ENCODE measurements at regions not wholly inside any gene's neighbourhood (a gene's known extent, or its start where the extent isn't known, plus 50 kb on each side); places are given as distances from the start of the nearest gene placed in this dataset.
A peak's percentile ranks its signal among the peaks of the same experiment; 100 is the strongest.

- DNase-seq (ENCODE audit: low spot score): no peak
Measured at GRCh38 chr10:58996866-58997265, 179.6 kb upstream of the PHYHIPL start.

GRCh38 chr10:58998924-58999713 is 177.3 kb upstream of the PHYHIPL start:
- DNase-seq (ENCODE audit: low spot score): no peak

GRCh38 chr10:59000162-59000825 is 176.1 kb upstream of the PHYHIPL start:
- DNase-seq (ENCODE audit: low spot score): no peak

- no peak for DNase-seq (ENCODE audit: low spot score)
Measured at GRCh38 chr10:59002011-59002410, 174.4 kb upstream of the PHYHIPL start.

DNA sequence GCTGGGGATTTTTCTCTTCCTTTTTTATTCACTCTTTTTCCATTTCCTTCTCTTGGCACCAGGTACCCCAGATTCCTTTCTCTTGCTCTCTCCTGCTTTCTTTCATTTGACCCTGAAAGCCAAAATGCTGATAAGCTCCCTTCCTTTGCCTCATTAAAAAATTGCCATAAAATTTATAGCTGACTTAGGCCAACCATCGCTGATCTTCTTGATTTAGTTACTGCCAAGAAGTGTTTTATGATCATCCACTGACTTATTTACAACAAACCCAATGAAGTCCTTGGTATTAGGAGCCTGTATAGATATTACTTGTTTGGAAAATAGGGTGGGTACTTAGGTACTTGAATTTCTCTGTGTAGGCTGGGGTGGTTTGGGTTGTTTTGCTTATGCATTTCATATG is 173.2 kb upstream of the PHYHIPL start:
- DNase-seq (ENCODE audit: low spot score): no peak

GRCh38 chr10:59004392-59004791 is 172.1 kb upstream of the PHYHIPL start:
- DNase-seq (ENCODE audit: low spot score): no peak

DNA sequence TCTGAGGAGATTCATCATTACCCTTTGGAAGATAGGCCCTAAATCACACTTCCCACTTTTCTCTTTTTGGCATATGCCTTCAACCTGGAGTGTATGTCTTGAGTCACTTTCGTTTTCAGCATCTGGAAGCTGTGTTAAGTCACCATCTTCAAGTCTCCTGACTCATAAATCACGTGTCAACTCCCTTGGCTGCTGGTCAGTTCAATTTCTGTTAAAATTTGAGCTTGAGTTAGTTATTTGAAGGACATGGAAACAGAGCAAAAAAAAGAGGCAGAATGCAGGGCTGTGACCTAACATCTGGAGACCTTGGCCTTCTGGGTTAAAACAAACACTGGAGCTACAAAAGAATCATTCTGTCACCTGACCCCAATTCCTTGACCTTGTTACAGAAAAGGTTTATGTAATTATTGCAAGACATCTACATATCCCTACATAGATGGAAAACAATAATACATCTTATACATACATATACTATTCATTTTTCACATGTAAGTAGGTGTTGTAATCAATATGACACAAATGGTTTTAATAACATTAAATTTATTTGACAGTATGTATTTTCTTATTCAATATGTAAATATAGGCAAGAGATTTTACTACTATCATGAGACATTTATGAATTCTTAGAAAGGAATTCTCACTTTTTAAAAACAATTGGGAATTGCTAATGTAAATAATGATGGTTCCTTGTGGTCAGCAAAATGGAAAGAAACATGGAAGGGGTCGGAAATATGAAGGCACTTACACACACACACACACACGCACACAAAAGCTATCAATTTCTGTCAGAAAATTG is 169.7 kb upstream of the PHYHIPL start:
- peak; percentile 65 for DNase-seq (ENCODE audit: low spot score)

DNA sequence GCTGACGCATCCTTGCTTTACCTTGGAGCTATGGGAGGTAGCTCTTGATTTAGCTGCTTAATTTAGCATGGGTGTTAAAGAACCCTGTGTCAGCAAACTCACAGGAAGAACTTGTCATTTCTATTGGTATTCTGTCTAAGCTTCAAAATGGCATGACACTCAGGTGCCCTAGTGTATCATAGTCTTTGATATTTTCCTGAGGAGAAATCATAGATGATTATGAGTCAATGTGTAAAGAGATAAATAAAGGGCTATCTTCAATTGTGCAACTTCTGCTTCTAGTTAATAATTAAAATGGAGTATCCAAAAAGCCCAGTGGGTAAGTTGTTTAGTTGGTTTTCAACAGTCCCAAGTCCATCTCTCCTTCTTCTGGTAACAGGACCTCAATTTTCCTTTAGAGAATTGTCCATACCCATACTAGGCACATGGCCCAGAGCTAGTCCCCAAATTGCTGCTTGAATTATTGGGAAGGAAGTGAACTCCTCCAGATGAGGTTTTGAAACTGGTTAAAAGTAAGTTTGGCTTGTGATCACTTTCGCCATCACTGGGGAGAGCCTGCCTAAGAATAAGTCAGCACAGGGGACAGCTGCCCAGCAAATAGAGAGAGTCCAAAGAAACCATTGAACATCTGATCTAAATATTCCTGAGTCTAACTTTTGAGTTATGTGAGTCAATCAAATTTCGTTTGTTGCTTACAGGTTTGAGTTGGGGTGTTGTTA is 169.0 kb upstream of the PHYHIPL start:
- no peak for DNase-seq (ENCODE audit: low spot score)

DNA sequence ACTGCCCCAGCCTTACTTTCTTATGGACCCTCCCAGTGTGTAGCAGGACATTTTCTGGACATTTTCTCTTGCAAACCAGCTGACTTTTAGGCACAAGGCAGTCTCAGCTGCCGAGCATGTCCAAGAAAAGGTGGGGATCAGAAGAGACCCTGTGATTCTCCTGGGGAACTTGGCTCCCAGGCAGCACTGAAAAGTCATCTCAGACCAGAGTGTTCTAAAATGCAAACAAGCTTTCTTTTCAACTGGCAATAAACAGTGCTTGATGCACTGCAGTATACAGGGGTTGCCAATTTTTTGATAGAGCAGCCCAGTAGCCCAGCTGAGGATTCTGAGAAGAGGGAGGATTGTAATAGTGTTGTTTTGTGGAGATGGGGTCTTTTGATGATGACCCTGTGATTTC is 168.0 kb upstream of the PHYHIPL start:
- DNase-seq (ENCODE audit: low spot score): no peak

GRCh38 chr10:59011972-59012632 is 164.3 kb upstream of the PHYHIPL start:
- DNase-seq (ENCODE audit: low spot score): no peak

DNA sequence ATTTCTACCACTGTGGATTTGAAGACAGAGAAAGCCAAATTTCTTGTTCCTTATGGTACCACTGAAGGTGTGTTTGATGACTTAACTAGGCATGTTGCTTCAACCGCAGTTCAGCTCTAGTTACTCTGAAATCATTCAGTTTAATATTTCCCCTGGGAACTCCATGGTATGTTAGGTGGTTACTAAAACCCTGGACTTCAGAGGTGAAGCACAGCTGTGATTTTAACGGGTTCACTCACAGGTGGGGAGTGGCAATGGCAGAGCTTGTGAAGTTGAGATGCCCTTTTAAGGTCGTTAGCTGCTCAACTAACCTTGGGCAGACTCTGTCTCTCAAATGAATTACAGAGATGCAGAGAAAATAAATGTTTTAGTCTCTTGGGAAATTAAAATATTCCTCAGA is 163.6 kb upstream of the PHYHIPL start:
- no peak for DNase-seq (ENCODE audit: low spot score)

- no peak for DNase-seq (ENCODE audit: low spot score)
Measured at GRCh38 chr10:59016043-59016442, 160.4 kb upstream of the PHYHIPL start.

DNA sequence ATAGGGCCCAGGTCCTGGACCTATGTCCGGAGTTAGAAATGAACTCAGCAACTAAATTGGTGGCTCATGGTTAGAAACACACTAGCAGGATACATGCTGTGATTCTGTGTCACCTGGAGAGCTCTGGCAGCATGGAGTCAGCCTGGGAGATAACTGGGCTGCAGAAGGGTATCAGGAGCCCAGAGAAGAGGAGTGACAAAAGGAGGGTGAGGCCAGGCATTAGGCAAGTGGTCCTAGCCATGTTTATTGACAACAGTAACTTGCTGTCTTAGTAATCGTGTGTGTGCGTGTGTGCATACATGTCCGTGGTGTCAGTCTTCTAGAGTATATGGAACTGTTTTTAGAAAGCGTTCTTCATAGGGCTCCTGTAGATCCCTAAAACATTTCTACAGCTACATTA is 157.5 kb upstream of the PHYHIPL start:
- DNase-seq (ENCODE audit: low spot score): no peak

- no peak for DNase-seq (ENCODE audit: low spot score)
Measured at GRCh38 chr10:59019603-59020002, 156.8 kb upstream of the PHYHIPL start.

DNA sequence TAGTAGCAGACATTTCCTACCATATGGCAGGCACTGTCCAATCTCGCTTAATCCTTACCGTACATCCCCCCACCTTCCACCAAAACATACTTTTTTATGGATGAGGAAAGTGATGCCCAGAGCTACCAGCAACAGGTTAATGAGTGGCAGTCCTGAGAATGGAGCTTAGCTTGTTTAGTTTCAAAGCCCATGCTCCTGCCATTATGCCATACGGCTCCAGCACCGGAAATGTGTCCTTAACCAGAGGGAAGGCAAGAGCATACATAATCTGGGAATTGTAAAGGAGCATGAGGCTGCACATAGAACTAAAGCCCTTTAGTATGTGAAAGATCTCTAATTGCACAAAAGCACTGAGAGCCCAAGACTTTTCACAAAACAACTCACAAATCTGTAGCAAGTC is 155.9 kb upstream of the PHYHIPL start:
- DNase-seq (ENCODE audit: low spot score): no peak

DNA sequence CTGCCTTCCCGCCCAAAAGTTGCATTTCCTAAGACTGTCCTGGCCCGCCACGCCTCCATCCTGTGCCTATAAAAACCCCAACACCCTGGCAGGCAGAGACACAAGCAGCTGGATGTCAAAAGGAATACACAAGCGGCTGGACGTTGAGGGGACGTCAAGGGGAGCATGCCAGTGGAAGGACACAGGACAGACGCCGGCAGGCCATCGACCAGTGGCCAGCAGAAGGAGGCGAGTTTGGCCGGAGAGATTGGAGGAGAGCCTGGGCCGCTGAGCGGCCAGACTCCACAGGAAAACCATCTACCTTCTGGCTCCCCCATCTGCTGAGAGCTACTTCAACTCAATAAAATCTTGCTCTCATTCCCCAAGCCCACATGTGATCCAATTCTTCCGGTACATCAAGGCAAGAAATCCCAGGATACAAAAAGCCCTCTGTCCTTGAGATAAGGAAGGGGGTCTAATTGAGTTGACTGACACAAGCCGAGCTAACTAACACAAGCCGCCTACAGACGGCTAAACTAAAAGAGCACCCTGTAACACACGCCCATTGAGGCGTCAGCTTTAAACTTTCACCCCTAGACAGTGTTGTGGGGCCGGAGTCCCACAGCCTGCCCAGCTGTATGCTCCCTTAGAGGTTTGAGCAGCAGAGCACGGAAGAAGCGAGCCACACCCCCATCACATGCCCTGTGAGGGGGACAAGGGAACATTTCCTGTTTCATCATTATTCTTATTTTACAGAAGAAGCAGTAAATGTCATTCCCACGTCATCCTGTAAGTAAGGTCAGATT is 150.3 kb upstream of the PHYHIPL start:
- no peak for DNase-seq (ENCODE audit: low spot score)

DNA sequence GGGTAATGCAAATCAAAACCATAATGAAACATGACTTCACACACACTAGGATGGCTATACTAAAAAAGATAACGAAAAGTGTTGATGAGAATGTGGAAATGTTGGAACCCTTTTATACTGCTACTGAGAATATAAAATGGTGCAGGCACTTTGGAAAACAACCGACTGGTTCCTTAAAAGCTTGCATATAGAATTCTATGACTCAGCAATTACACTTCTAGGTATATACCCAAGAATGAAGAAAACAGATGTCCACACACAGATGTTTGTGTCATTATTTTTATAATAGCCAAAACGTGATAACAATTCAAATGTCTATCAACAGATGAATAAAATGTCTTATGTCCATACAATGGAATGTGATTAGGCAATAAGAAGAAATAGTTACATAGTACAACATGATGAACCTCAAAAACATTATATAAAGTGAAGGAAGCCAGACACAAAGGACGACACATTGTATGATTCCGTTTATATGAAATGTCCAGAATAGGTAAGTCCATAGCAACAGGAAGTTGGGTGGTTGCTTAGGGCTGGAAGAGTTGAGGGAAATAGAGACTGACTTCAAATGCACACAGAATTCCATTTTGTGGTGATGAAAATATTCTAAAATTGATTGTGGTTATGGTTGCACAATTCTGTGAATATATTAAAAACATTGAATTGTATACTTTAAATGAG is 148.3 kb upstream of the PHYHIPL start:
- no peak for DNase-seq (ENCODE audit: low spot score)

- no peak for DNase-seq (ENCODE audit: low spot score)
Measured at GRCh38 chr10:59033622-59034021, 142.8 kb upstream of the PHYHIPL start.

DNA sequence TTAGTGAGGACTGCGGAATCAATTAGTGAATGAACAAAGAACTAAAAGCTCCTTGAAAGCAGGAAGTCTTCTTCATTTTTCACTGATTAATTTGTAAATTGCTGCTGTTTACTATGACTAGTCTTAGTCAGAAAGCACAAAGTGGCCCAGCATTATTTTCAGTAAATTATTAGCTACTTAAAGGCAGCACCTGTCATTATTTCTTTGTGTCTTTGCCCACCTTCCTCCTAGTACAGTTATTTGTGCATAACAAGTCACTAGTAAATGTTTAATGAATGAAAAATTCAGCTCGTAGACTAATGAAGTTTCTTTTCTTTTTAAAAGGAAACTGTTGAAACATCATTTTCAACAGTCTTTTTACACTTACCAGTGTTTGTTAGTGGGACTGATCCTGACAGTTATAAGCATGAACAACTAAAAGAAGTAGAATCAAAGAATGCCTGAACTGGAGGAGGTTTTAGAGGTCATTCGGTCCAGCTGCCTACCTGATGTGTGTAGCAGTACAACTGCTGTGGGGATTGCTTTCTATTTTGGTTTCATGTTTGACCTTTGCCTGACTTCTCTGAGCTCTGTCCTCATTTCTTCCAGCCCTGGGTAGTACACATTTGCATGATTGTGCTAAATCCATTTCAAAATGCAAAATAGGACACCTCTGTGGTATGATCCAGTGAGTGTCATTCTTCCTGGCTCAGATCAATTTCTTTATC is 140.0 kb upstream of the PHYHIPL start:
- no peak for DNase-seq (ENCODE audit: low spot score)

DNA sequence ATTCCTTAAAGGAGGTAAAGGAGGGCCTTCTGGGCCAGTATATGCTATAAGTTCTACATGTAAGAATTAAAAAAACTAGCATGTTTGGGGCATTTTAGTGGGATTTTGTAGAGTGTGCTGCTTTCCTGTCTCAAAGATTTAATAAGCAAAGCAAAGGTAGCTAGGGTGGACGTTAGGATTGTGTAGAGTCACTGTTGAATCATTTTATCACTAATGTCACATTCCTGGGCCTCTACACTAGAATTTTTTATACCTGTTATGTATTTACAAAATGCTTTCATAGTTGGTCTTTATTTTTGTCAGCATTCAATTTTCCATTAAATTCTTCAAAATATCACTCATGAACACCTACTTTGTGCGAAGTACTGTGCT is 139.4 kb upstream of the PHYHIPL start:
- no peak for DNase-seq (ENCODE audit: low spot score)

Data from H4 (cell line).